ENCODE measurements at regions not wholly inside any gene's neighbourhood (a gene's known extent, or its start where the extent isn't known, plus 50 kb on each side); places are given as distances from the start of the nearest gene placed in this dataset.
"Not testable (repeated sequence)": the region's sequence is repeated elsewhere in the genome, so short reads cannot be mapped to it uniquely, and the experiment has no call there.

GRCh38 chr6:132109752-132110151 is 158.6 kb upstream of the CCN2 start:
- BruUV-seq (replicated peaks); ATAC-seq (ENCODE audit: low read depth): not testable (repeated sequence)

More at GRCh38 chr6:132109752-132110151, 158.6 kb upstream of the CCN2 start:
- WGBS, 2 experiments (ENCODE audit: extremely low coverage in 2 of 2, insufficient read length in 1 of 2), result 87% methylated on average over 3 of the region's 6 CpGs; no CpG with 5 or more reads in 1 of the 2 experiments
- H3K27me3 ChIP-seq (ENCODE audit: control insufficient read depth, insufficient read depth, low read length); H3K18ac ChIP-seq (ENCODE audit: low read depth, low read length); H3K9me3 ChIP-seq (ENCODE audit: control insufficient read depth, insufficient read depth, low read length); in situ Hi-C loops (cut with MboI; ENCODE audit: low sequenced_read_pairs); H3K9me1 ChIP-seq (ENCODE audit: insufficient read depth, low read length); H3K4me3 ChIP-seq (ENCODE audit: insufficient read depth, low read depth, low read length); H2BK5ac ChIP-seq (ENCODE audit: low read depth, low read length, poor library complexity, severe bottlenecking); H4K8ac ChIP-seq (ENCODE audit: low read depth in 2 of 2, low read length in 2 of 2); H2AK9ac ChIP-seq (replicated peaks; ENCODE audit: low read depth, low read length, poor library complexity); H4K20me1 ChIP-seq (ENCODE audit: insufficient read depth, low read length); H3K79me1 ChIP-seq (ENCODE audit: low read depth in 1 of 2, low read length in 2 of 2); H3K56ac ChIP-seq (ENCODE audit: extremely low read depth, insufficient read depth, low read length); POLR2A ChIA-PET (ENCODE audit: unreplicated experiment); H3K4me2 ChIP-seq (ENCODE audit: low read depth, low read length); H3K36me3 ChIP-seq (ENCODE audit: control insufficient read depth, insufficient read depth, low read length); H2AFZ ChIP-seq (replicated peaks; ENCODE audit: low read length, poor library complexity); H2BK20ac ChIP-seq (ENCODE audit: low read depth, low read length); H4K5ac ChIP-seq (ENCODE audit: low read depth, low read length); H3K14ac ChIP-seq (replicated peaks; ENCODE audit: low read depth, low read length); H2BK120ac ChIP-seq (ENCODE audit: low read depth, low read length); H2BK15ac ChIP-seq (ENCODE audit: low read depth, low read length); H3K27ac ChIP-seq (ENCODE audit: insufficient read depth, low read length); H3K4ac ChIP-seq (ENCODE audit: low read depth, low read length); H3K23ac ChIP-seq (ENCODE audit: low read depth, low read length); intact Hi-C loops (cut with micrococcal nuclease); DNase-seq; H4K91ac ChIP-seq (ENCODE audit: insufficient read depth, low read depth, low read length); H2AK5ac ChIP-seq (ENCODE audit: low read depth, low read length); dilution Hi-C loops (cut with HindIII; ENCODE audit: low sequenced_read_pairs, unreplicated experiment); CTCF ChIA-PET; H3K4me1 ChIP-seq (ENCODE audit: control insufficient read depth, insufficient read depth, low read length); H3K9ac ChIP-seq (ENCODE audit: low read depth, low read length): not testable (repeated sequence)

All from IMR-90 (cell line).